ENCODE measurements at regions not wholly inside any gene's neighbourhood (a gene's known extent, or its start where the extent isn't known, plus 50 kb on each side); places are given as distances from the start of the nearest gene placed in this dataset.
"Not testable (repeated sequence)": the region's sequence is repeated elsewhere in the genome, so short reads cannot be mapped to it uniquely, and the experiment has no call there.

DNA sequence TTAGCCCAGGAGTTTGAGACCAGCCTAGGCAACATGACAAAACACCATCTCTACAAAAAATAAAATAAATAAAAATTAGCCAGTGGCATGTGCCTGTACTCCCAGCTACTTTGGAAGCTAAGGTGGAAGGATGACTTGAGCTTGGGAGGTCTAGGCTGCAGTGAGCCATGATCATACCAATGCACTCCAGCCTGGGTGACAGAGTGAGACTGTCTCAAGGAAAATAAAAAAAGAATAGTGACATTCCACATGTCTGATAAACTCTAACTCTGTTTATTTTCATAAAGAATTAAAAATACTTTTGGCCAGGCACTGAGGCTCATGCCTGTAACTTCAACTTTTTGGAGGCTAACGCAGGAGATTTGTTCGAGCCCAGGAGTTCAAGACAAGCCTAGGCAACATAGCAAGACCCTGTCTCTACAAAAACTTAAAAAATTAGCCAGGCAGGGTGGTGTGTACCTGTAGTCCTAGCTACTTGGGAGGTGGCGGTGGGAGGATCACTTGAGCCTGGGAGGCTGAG, 115.1 kb downstream of the GJA1 start:
- H3K4me1 ChIP-seq = no peaks in the 10 kb centered on the region
- no peak overlapping the region for H3K4me3 ChIP-seq
- intact Hi-C loops (cut with DNase I) = no loop called here
- ATAC-seq (no peak), DNase-seq (no peak)
- H3K27ac ChIP-seq = no peak overlapping the region
- no peaks in the 10 kb centered on the region for H3K36me3 ChIP-seq
- H3K27me3 ChIP-seq = no peaks in the 10 kb centered on the region
- no peaks in the 10 kb centered on the region for H3K9me3 ChIP-seq
- 91 to 97% (median 95%) methylated on average over 3 of the region's 3 CpGs for WGBS, 4 donors
- TF ChIP-seq CTCF (IDR thresholded peaks at IDR 0.05) = no peak
- no peak for TF ChIP-seq POLR2A (IDR thresholded peaks at IDR 0.05)

DNA sequence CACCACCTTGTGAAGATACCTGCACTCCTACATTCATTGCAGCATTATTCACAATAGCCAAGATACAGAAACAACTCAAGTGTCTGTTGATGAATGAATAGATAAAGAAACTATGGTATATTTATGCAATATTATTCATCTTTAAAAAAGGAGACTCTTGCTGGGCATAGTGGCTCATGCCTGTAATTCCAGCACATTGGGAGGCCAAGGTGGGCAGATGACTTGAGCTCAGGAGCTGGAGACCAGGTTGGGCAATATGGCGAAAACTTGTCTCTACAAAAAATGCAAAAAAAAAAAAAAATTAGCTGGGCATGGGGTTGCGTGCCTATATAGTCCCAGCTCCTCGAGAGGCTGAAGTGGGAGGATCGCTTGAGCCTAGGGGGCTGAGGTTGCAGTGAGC, 119.8 kb downstream of the GJA1 start:
- Histone ChIP-seq H3K4me3 (no peak overlapping the region), H3K27me3 (no peaks in the 10 kb centered on the region), H3K4me1 (no peaks in the 10 kb centered on the region), H3K9me3 (no peaks in the 10 kb centered on the region), H3K27ac (no peak overlapping the region), H3K36me3 (no peaks in the 10 kb centered on the region)
- no peak for ATAC-seq
- WGBS, 4 donors = 95 to 96% (median 96%) methylated on average over 4 of the region's 4 CpGs
- DNase-seq = no peak
- no peak for TF ChIP-seq POLR2A (IDR thresholded peaks at IDR 0.05)
- no peak for TF ChIP-seq CTCF (IDR thresholded peaks at IDR 0.05)
- intact Hi-C loops (cut with DNase I) = no loop called here

- H3K9me3 ChIP-seq; H3K4me3 ChIP-seq; H3K27ac ChIP-seq; H3K36me3 ChIP-seq; H3K27me3 ChIP-seq; DNase-seq; H3K4me1 ChIP-seq; ATAC-seq; intact Hi-C loops (cut with DNase I): not testable (repeated sequence)
- WGBS, 4 donors = 94 to 98% (median 97%) methylated on average over 3 of the region's 3 CpGs
These were observed 120.7 kb downstream of the GJA1 start for GRCh38 chr6:121556149-121556548.

GRCh38 chr6:121557146-121557940, 121.9 kb downstream of the GJA1 start:
- 86 to 97% (median 88%) methylated on average over 2 of the region's 2 CpGs for WGBS, 4 donors
- TF ChIP-seq POLR2A (IDR thresholded peaks at IDR 0.05) = no peak
- TF ChIP-seq CTCF (IDR thresholded peaks at IDR 0.05) = no peak
- Histone ChIP-seq H3K36me3 (no peaks in the 10 kb centered on the region), H3K4me3 (no peak overlapping the region), H3K9me3 (peaks cover 0 to 3% (median 0%) of the 10 kb centered on the region in 12 donors), H3K27me3 (no peaks in the 10 kb centered on the region), H3K4me1 (no peaks in the 10 kb centered on the region), H3K27ac (no peak overlapping the region)
- intact Hi-C loops (cut with DNase I) = no loop called here
- DNase-seq = no peak
- ATAC-seq = no peak

Measured in heart left ventricle (tissue), 16 donors.